RKO (cell line): ENCODE measurements at regions not wholly inside any gene's neighbourhood (a gene's known extent, or its start where the extent isn't known, plus 50 kb on each side); places are given as distances from the start of the nearest gene placed in this dataset.
A peak's percentile ranks its signal among the peaks of the same experiment; 100 is the strongest.

Source experiments
- DNase-seq: peaks from one replicate; pipeline ENCODE4 v3.0.0-alpha.2; 2016; ENCODE audit warnings: low spot score

GRCh38 chr14:61191733-61192132 lies 89.4 kb downstream of the TMEM30B start:
- DNase-seq, result no peak

DNA sequence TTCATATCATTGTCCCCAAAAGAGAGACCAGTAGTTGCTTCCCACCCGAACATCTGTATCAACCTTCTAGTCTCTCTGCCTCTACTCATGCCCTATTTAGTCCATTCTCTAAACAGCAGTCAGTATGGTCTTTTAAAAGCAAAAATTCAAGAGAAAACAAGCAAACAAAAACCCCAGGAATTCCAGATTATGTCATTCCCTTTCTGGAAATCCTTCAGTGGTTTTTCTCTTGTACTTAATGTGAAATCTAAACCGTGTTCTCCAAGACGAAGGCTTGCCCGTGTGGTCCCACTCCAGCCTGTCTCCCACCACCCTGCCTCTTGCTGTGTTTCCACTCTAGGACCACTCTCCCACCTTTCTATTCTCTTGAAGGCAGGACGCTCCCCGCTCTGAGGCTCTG lies 90.8 kb downstream of the TMEM30B start:
- no peak for DNase-seq

GRCh38 chr14:61188978-61189808 lies 91.9 kb downstream of the TMEM30B start:
- no peak for DNase-seq

DNA sequence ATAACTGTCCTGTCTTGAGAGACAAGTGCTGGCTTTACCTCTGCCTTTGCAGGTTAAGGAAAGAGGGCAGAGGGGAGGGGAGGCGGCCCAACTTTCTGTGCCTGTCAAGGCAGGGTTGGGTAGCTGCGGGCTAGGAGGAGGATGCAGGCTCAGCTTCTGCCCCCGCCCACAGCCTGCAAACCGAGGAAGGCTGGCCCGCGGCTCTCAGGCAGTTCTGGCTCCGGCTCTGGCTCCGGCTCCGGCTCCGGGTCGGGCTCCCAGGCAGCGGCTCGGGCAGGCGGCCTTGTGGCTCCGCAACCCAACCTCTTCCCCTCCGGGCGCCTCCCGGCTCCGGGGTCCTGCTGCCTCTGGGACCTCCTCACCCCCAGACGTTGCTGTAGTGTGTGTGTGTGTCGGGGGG lies 92.9 kb downstream of the TMEM30B start:
- no peak for DNase-seq

DNA sequence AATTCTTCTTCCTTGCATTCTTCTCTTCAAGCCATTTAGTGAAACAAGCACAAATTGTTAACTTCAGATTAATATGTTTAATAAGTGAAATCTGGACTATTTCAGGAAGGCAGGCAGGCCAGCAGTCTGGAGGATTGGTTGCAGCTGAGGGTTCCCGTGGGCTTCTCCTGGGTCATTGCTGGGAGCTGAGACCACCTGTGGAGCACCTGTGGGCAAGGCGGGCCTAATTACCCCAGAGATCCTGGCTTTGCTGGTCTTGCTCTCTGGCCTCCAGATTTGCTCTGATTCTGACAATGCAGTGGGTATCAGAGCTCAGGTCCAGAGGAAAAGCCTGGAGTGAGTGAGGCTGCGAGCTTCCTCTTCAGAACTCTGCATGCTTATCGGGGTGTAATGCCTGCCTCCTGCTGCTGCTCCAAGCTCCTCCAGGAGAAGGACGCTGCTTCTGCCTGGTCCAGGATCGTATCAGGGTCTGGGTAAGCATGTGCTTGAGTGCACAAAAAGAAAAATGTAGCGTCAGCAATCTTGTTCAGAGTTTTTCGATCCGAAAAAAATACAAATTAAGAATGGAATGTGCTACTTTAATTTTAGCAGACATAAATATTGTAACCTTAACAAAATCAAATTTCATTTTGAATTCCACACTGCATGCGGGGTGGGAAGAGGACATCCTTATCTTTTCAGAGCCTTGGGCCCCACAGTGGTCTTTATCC lies 93.8 kb downstream of the TMEM30B start:
- DNase-seq, result no peak

- no peak for DNase-seq
These were observed 94.6 kb downstream of the TMEM30B start for GRCh38 chr14:61186341-61187195.

GRCh38 chr14:61185534-61185933 lies 95.6 kb downstream of the TMEM30B start:
- DNase-seq, result no peak

GRCh38 chr14:61184112-61184511 lies 97.0 kb downstream of the TMEM30B start:
- DNase-seq, result peak; percentile 17

DNA sequence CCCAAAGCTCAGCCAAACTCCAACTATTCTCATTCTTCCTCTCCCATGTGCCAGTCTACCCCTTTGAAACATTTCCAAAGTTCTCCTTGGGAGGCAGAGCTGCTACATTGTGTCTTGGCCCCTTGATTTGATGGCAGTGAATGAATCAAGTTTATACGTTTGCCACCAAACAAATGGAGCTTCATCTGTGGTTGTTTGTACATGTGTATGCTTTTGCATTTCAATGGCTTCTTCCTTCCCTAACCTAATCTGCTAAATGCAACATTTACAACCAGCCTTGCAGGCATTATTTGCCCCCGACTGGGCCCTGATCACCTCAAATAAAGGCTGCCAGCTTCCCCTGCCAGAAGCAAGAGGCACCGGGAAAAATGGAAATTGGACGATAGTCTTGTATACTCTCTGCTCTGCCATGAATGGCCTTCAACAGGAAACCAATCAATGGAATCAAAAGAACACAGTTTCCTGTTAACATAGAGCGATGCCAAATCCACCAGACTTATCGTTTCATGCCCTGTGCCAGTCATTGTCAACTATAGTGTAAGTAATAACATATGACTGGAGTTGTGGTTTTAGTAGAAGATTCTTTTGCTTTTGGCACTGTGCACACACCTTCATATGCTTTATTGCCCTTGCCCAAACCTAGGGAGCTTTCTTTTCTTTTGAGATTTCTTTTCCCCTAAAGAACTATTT lies 97.8 kb downstream of the TMEM30B start:
- no peak for DNase-seq

- DNase-seq, result no peak
These were observed 101.2 kb downstream of the TMEM30B start for GRCh38 chr14:61179796-61180398.

DNA sequence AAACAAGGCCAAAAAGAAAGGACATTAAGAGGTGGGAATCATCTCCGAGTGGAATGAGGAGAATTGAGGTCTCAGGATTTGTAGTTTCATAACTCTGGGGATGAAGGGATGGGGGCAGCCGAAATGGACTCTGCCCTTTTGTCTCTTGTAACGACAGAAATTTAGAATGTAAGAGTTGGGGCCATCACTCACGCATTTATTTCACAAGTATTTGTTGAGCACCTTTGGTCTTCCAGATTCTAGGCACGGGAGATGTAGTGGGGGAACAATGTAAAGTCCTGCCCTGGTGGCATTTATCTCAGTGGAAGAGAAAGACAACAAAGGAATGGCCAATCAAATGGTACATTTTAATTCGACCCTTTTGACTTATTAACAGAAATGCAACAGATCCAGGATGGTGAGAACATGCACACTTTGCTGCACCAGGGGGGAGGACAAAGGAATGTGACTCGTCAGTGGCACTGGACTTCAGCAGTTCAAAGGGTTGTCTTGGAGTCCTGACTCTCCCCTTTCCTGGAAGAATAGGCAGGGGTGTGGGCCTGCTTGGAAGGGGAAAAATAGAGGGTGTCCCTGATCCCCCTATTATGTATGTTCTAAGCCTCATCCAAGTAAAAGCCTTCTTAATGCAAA lies 102.0 kb downstream of the TMEM30B start:
- no peak for DNase-seq

- DNase-seq, result peak; percentile 95
These were observed 102.7 kb downstream of the TMEM30B start for GRCh38 chr14:61178226-61179060.

DNA sequence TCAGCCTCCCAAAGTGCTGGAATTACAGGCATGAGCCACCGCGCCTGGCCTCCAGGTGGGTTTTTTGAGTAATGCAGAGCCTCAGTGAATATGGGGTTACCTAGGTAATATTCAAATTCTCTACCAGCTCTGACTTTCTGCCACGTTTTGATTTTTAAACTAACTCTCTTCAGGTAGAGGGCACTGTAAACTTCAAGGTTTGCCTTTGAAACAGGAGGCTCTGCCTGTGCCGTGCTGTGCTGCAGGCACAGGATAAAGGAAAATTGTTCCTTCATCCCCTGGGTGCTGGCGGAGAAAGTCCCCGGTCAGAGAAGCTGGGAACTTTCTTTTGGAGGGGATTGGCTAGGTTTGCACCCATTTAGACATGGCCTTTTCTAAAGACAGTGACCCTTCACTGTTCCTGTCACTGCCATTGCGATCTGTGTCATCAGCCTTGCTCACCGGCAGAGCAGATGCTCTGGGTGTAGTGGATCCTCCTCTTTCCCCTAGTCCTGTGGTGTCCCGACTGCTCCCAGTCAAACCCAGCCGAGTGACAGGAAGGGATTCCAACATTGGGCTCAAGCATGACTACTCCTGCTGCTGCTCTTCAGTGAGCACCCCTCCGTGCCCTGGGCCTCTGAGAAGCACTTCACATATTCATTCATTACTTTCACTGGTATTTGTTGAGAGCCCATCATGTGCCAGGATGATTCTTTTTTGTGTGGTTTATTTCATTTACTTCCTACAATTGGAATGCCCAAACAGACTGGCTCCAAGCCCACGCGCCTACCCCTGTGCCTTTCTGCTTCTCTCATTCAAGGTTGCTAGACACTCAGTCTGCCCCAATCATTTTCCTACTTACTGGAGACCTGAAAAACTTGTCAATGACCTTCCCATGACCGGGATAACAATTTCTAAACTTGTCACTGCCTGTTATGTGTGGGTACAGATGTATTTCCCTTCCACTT lies 103.6 kb downstream of the TMEM30B start:
- peak; percentile 6 for DNase-seq

DNA sequence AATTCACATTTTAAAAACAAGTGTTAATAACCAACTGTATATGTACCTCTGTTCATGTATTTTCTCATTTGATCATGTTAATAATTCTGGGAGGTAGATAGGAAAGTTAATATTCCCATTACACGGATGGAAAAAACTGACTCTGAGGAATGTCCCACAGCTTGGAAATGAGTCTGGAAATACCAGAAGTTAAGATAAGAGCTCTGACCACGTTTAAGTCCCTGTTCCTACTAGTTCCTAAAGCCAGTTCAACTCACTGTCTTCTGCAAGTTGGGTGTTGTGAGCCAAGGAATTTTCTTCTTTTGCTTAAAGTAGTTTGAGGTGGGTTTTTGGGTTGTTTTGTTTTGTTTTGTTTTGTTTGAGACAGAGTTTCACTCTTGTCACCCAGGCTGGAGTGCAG lies 104.5 kb downstream of the TMEM30B start:
- no peak for DNase-seq

DNA sequence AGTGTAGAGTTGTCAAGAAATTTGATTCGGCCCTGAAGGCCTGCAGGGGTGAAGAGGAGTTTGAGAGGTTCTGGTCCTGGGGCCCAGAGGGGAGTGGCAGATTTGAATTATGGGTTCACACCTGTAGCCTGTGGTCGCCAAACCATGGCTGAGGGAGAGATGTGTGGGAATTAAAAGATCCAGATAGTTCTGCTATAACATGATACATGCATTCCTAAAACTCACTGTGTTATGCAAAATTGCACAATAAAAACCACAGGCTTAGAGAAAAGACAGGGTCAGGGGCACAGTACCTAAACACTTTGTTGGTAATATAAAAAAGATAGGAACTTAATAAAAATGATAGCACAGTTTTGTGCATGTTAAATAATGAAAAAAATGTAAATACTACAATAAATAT lies 106.2 kb downstream of the TMEM30B start:
- DNase-seq, result no peak

- DNase-seq, result no peak
These were observed 106.7 kb downstream of the TMEM30B start for GRCh38 chr14:61174441-61174891.

- no peak for DNase-seq
These were observed 109.4 kb downstream of the TMEM30B start for GRCh38 chr14:61171727-61172126.

- no peak for DNase-seq
These were observed 113.0 kb downstream of the TMEM30B start for GRCh38 chr14:61168141-61168540.

- no peak for DNase-seq
These were observed 113.5 kb downstream of the TMEM30B start for GRCh38 chr14:61167642-61168041.
